ENCODE measurements at regions not wholly inside any gene's neighbourhood (a gene's known extent, or its start where the extent isn't known, plus 50 kb on each side); places are given as distances from the start of the nearest gene placed in this dataset.
A peak's percentile ranks its signal among the peaks of the same experiment; 100 is the strongest.

DNA sequence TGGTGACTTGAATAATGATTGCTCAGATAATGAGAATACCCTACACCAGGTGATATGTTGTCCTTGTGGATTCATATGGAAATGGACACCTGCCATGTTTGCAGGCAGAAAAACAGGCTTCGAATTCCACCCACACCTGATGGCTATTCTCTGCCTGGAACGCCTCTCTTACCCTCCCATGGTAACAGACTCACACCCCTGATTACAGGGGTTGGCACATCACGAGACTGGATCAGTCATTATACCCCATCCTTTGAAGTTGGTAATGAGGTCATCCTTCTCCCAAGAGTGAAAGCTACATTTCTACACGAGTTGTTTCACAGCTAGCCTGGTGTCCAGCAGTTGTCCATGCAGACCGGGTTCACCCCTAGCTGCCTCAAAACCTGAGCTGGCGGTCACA, 71.4 kb upstream of the MBOAT2 start:
- WGBS (ENCODE audit: insufficient coverage, insufficient replicate concordance, low lambda C conversion rate, missing lambda C conversion rate) = 34% methylated on average over 6 of the region's 6 CpGs
- TF ChIP-seq ZZZ3 (IDR thresholded peaks at IDR 0.05; ENCODE audit: control insufficient read depth, insufficient read length, low read depth) (no peak), BHLHE40 (IDR thresholded peaks at IDR 0.05; ENCODE audit: borderline replicate concordance in 1 of 2, low read depth in 2 of 2, low read length in 1 of 2) (peak; percentile 54 to 84; a peak in 3 of 4 replicates), SIN3A (IDR thresholded peaks at IDR 0.05; ENCODE audit: low read depth, low read length) (no peak), KAT2A (conservative IDR thresholded peaks at IDR 0.05; ENCODE audit: control insufficient read depth, low read depth, low read length) (no peak), CHD2 (IDR thresholded peaks at IDR 0.05; ENCODE audit: borderline replicate concordance, low read depth, low read length) (no peak), NFYA (IDR thresholded peaks at IDR 0.05; ENCODE audit: borderline replicate concordance, low read depth, low read length) (no peak), ATF7 (IDR thresholded peaks at IDR 0.05; ENCODE audit: low read depth) (peak; percentile 41; the same call in 1 of the 2 replicates), GATAD2B (conservative IDR thresholded peaks at IDR 0.05; ENCODE audit: low read depth) (no peak), ZNF217 (IDR thresholded peaks at IDR 0.05) (no peak), JUNB (IDR thresholded peaks at IDR 0.05) (no peak), KLF5 (IDR thresholded peaks at IDR 0.05; ENCODE audit: partially characterized antibody) (no peak), HDAC6 (IDR thresholded peaks at IDR 0.05; ENCODE audit: unreplicated experiment) (no peak)
- no peak overlapping the region for H3K4me2 ChIP-seq (ENCODE audit: control insufficient read depth, insufficient read depth)
- no peaks in the 10 kb centered on the region for H3K36me3 ChIP-seq (ENCODE audit: control insufficient read depth in 2 of 2, insufficient read depth in 2 of 2, low read length in 1 of 2)
- peak; percentile 91 for ATAC-seq
- ChIA-PET CTCF (no interaction called here), RAD21 (ENCODE audit: unreplicated experiment) (no interaction called here), SMC1A (ENCODE audit: uncharacterized antibody, unreplicated experiment) (interaction anchor here (0.7 to 1.0 kb wide), 4 partner anchors 10 to 22 kb away, joined by 3 read pairs; no protein-coding TSS in a partner anchor), POLR2A (interaction anchor here (1.3 kb wide), 1 partner anchor 12 kb away, joined by 3 read pairs; no protein-coding TSS in a partner anchor)
- H3K4me3 ChIP-seq = no peak overlapping the region
- in situ Hi-C loops (cut with MboI) = no loop called here
- no peak for DNase-seq (ENCODE audit: low read depth, low spot score)
- H4K20me1 ChIP-seq (ENCODE audit: control insufficient read depth, insufficient read depth) = no peaks in the 10 kb centered on the region
- H3K9me3 ChIP-seq (replicated peaks; ENCODE audit: control insufficient read depth, insufficient read depth, low read length) = no peaks in the 10 kb centered on the region
- intact Hi-C loops (cut with micrococcal nuclease; ENCODE audit: unreplicated experiment) = no loop called here
- H2AFZ ChIP-seq (ENCODE audit: control insufficient read depth, low read depth, low read length) = no peak overlapping the region
- no peaks in the 10 kb centered on the region for H3K4me1 ChIP-seq (ENCODE audit: control insufficient read depth, insufficient read depth, low read length)
- H3K79me2 ChIP-seq (ENCODE audit: control insufficient read depth, insufficient read depth, low read length) = no peaks in the 10 kb centered on the region
- H3K27me3 ChIP-seq (replicated peaks in 1 of 2; ENCODE audit: control insufficient read depth in 2 of 2, insufficient read depth in 2 of 2, low read length in 1 of 2) = no peaks in the 10 kb centered on the region
- BruUV-seq (replicated peaks) = no TSS peak
- FAIRE-seq = no peak
- H3K9ac ChIP-seq (ENCODE audit: control insufficient read depth, insufficient read depth, low read length) = no peak overlapping the region
- H3K27ac ChIP-seq (ENCODE audit: control insufficient read depth, insufficient read depth) = no peak overlapping the region
